ENCODE measurements at regions not wholly inside any gene's neighbourhood (a gene's known extent, or its start where the extent isn't known, plus 50 kb on each side); places are given as distances from the start of the nearest gene placed in this dataset.
"Not testable (repeated sequence)": the region's sequence is repeated elsewhere in the genome, so short reads cannot be mapped to it uniquely, and the experiment has no call there.

- H3K56ac ChIP-seq (ENCODE audit: low read length); H2BK120ac ChIP-seq (ENCODE audit: low read depth, low read length); H2AK5ac ChIP-seq (ENCODE audit: low read length); H2BK15ac ChIP-seq (replicated peaks; ENCODE audit: low read depth); H3K36me3 ChIP-seq (ENCODE audit: control insufficient read depth, insufficient read depth, low read length); H3K4me1 ChIP-seq (ENCODE audit: control insufficient read depth, low read depth, low read length); H2BK5ac ChIP-seq (ENCODE audit: low read length); H3K27me3 ChIP-seq (ENCODE audit: insufficient read depth, low read length, poor library complexity); H3K23ac ChIP-seq (ENCODE audit: low read length); H3K79me2 ChIP-seq (ENCODE audit: control insufficient read depth, insufficient read depth, low read length); DNase-seq; H3K27ac ChIP-seq (ENCODE audit: low read depth, low read length); H3K4me2 ChIP-seq (ENCODE audit: low read length); H4K5ac ChIP-seq (ENCODE audit: low read length); H3K4me3 ChIP-seq (ENCODE audit: low read length); H3K9ac ChIP-seq (ENCODE audit: low read length); H3K79me1 ChIP-seq (ENCODE audit: low read length); H4K8ac ChIP-seq (ENCODE audit: low read depth, low read length); H3K4ac ChIP-seq (ENCODE audit: low read depth, low read length); H3K18ac ChIP-seq (ENCODE audit: low read length): not testable (repeated sequence)
- WGBS (ENCODE audit: extremely low coverage, insufficient coverage, low lambda C conversion rate): no CpG with 5 or more reads among the region's 5 CpGs
These were observed 472.6 kb downstream of the GOLGA6L6 start for GRCh38 chr15:20069043-20069442.

- H3K4me1 ChIP-seq (ENCODE audit: control insufficient read depth, low read depth, low read length); H2BK5ac ChIP-seq (ENCODE audit: low read length); H3K79me1 ChIP-seq (ENCODE audit: low read length); H3K27me3 ChIP-seq (ENCODE audit: insufficient read depth, low read length, poor library complexity); H3K9ac ChIP-seq (ENCODE audit: low read length); H3K27ac ChIP-seq (ENCODE audit: low read depth, low read length); H4K5ac ChIP-seq (ENCODE audit: low read length); H2BK120ac ChIP-seq (ENCODE audit: low read depth, low read length); H2AK5ac ChIP-seq (ENCODE audit: low read length); H2BK15ac ChIP-seq (replicated peaks; ENCODE audit: low read depth); H3K4me3 ChIP-seq (ENCODE audit: low read length); H3K79me2 ChIP-seq (ENCODE audit: control insufficient read depth, insufficient read depth, low read length); H3K18ac ChIP-seq (ENCODE audit: low read length); DNase-seq; H3K23ac ChIP-seq (ENCODE audit: low read length); H3K4ac ChIP-seq (ENCODE audit: low read depth, low read length); H4K8ac ChIP-seq (ENCODE audit: low read depth, low read length); H3K4me2 ChIP-seq (ENCODE audit: low read length); H3K56ac ChIP-seq (ENCODE audit: low read length); H3K36me3 ChIP-seq (ENCODE audit: control insufficient read depth, insufficient read depth, low read length): not testable (repeated sequence)
- no CpG with 5 or more reads among the region's 5 CpGs for WGBS (ENCODE audit: extremely low coverage, insufficient coverage, low lambda C conversion rate)
These were observed 475.4 kb downstream of the GOLGA6L6 start for GRCh38 chr15:20066173-20066572.

- H3K4me1 ChIP-seq (ENCODE audit: control insufficient read depth, low read depth, low read length): not testable (repeated sequence)
- WGBS (ENCODE audit: extremely low coverage, insufficient coverage, low lambda C conversion rate): no CpG with 5 or more reads among the region's 10 CpGs
These were observed 476.1 kb downstream of the GOLGA6L6 start for GRCh38 chr15:20065508-20065907.

GRCh38 chr15:20063167-20063566 is 478.4 kb downstream of the GOLGA6L6 start:
- not testable (repeated sequence) for H3K56ac ChIP-seq (ENCODE audit: low read length); H3K4me1 ChIP-seq (ENCODE audit: control insufficient read depth, low read depth, low read length); H3K4ac ChIP-seq (ENCODE audit: low read depth, low read length); H3K23ac ChIP-seq (ENCODE audit: low read length); H3K79me2 ChIP-seq (ENCODE audit: control insufficient read depth, insufficient read depth, low read length); H3K36me3 ChIP-seq (ENCODE audit: control insufficient read depth, insufficient read depth, low read length); H3K9ac ChIP-seq (ENCODE audit: low read length); H3K79me1 ChIP-seq (ENCODE audit: low read length); H3K18ac ChIP-seq (ENCODE audit: low read length); H3K4me3 ChIP-seq (ENCODE audit: low read length); H4K5ac ChIP-seq (ENCODE audit: low read length); H3K4me2 ChIP-seq (ENCODE audit: low read length); H2BK120ac ChIP-seq (ENCODE audit: low read depth, low read length); H2BK5ac ChIP-seq (ENCODE audit: low read length); H3K27ac ChIP-seq (ENCODE audit: low read depth, low read length); H2BK15ac ChIP-seq (replicated peaks; ENCODE audit: low read depth); DNase-seq; H4K8ac ChIP-seq (ENCODE audit: low read depth, low read length); H3K27me3 ChIP-seq (ENCODE audit: insufficient read depth, low read length, poor library complexity); H2AK5ac ChIP-seq (ENCODE audit: low read length)
- no CpG with 5 or more reads among the region's 7 CpGs for WGBS (ENCODE audit: extremely low coverage, insufficient coverage, low lambda C conversion rate)

More at GRCh38 chr15:20065508-20065907, 476.1 kb downstream of the GOLGA6L6 start:
- not testable (repeated sequence) for H3K27ac ChIP-seq (ENCODE audit: low read depth, low read length); H3K56ac ChIP-seq (ENCODE audit: low read length); H4K5ac ChIP-seq (ENCODE audit: low read length); H3K23ac ChIP-seq (ENCODE audit: low read length); H3K27me3 ChIP-seq (ENCODE audit: insufficient read depth, low read length, poor library complexity); H3K36me3 ChIP-seq (ENCODE audit: control insufficient read depth, insufficient read depth, low read length); H3K79me2 ChIP-seq (ENCODE audit: control insufficient read depth, insufficient read depth, low read length); H3K9ac ChIP-seq (ENCODE audit: low read length); H3K18ac ChIP-seq (ENCODE audit: low read length); H3K4me2 ChIP-seq (ENCODE audit: low read length); H3K4ac ChIP-seq (ENCODE audit: low read depth, low read length); H4K8ac ChIP-seq (ENCODE audit: low read depth, low read length); H2AK5ac ChIP-seq (ENCODE audit: low read length); H2BK120ac ChIP-seq (ENCODE audit: low read depth, low read length); H2BK5ac ChIP-seq (ENCODE audit: low read length); H3K79me1 ChIP-seq (ENCODE audit: low read length); H2BK15ac ChIP-seq (replicated peaks; ENCODE audit: low read depth); H3K4me3 ChIP-seq (ENCODE audit: low read length); DNase-seq

- not testable (repeated sequence) for H2BK5ac ChIP-seq (ENCODE audit: low read length); H3K18ac ChIP-seq (ENCODE audit: low read length); H3K4ac ChIP-seq (ENCODE audit: low read depth, low read length); H3K79me1 ChIP-seq (ENCODE audit: low read length); H2BK15ac ChIP-seq (replicated peaks; ENCODE audit: low read depth); H4K8ac ChIP-seq (ENCODE audit: low read depth, low read length); H2BK120ac ChIP-seq (ENCODE audit: low read depth, low read length); H3K27ac ChIP-seq (ENCODE audit: low read depth, low read length); H3K4me3 ChIP-seq (ENCODE audit: low read length); H3K23ac ChIP-seq (ENCODE audit: low read length); H3K79me2 ChIP-seq (ENCODE audit: control insufficient read depth, insufficient read depth, low read length); H3K4me1 ChIP-seq (ENCODE audit: control insufficient read depth, low read depth, low read length); H2AK5ac ChIP-seq (ENCODE audit: low read length); H3K56ac ChIP-seq (ENCODE audit: low read length); H3K36me3 ChIP-seq (ENCODE audit: control insufficient read depth, insufficient read depth, low read length); H3K4me2 ChIP-seq (ENCODE audit: low read length); DNase-seq; H4K5ac ChIP-seq (ENCODE audit: low read length); H3K27me3 ChIP-seq (ENCODE audit: insufficient read depth, low read length, poor library complexity); H3K9ac ChIP-seq (ENCODE audit: low read length)
- WGBS (ENCODE audit: extremely low coverage, insufficient coverage, low lambda C conversion rate): no CpG with 5 or more reads among the region's 13 CpGs
These were observed 480.8 kb downstream of the GOLGA6L6 start for GRCh38 chr15:20060838-20061237.

GRCh38 chr15:20056871-20057270 is 484.7 kb downstream of the GOLGA6L6 start:
- not testable (repeated sequence) for H3K4me1 ChIP-seq (ENCODE audit: control insufficient read depth, low read depth, low read length); H3K23ac ChIP-seq (ENCODE audit: low read length); H3K4me2 ChIP-seq (ENCODE audit: low read length); H2BK15ac ChIP-seq (replicated peaks; ENCODE audit: low read depth); H2BK5ac ChIP-seq (ENCODE audit: low read length); H3K79me2 ChIP-seq (ENCODE audit: control insufficient read depth, insufficient read depth, low read length); H3K4me3 ChIP-seq (ENCODE audit: low read length); H2AK5ac ChIP-seq (ENCODE audit: low read length); H3K56ac ChIP-seq (ENCODE audit: low read length); H4K8ac ChIP-seq (ENCODE audit: low read depth, low read length); H3K18ac ChIP-seq (ENCODE audit: low read length); H3K79me1 ChIP-seq (ENCODE audit: low read length); H3K36me3 ChIP-seq (ENCODE audit: control insufficient read depth, insufficient read depth, low read length); H2BK120ac ChIP-seq (ENCODE audit: low read depth, low read length); H3K27me3 ChIP-seq (ENCODE audit: insufficient read depth, low read length, poor library complexity); H4K5ac ChIP-seq (ENCODE audit: low read length); H3K27ac ChIP-seq (ENCODE audit: low read depth, low read length); H3K9ac ChIP-seq (ENCODE audit: low read length); H3K4ac ChIP-seq (ENCODE audit: low read depth, low read length); DNase-seq
- WGBS (ENCODE audit: extremely low coverage, insufficient coverage, low lambda C conversion rate): no CpG with 5 or more reads among the region's 5 CpGs

Measured in mesendoderm (in vitro differentiated cells).